HEK293T (cell line): ENCODE measurements at regions not wholly inside any gene's neighbourhood (a gene's known extent, or its start where the extent isn't known, plus 50 kb on each side); places are given as distances from the start of the nearest gene placed in this dataset.

ENCODE experiments used
- BHLHE40 ChIP-seq: fragments of 450-650 bp; IDR thresholded peaks from 2 replicates; pipeline ENCODE4 v1.6.1; 2016; ENCODE audit warnings: mild to moderate bottlenecking, moderate library complexity, borderline replicate concordance
- ELF4 ChIP-seq: fragments of 450-650 bp; IDR thresholded peaks from 2 replicates; pipeline ENCODE4 v1.6.1; 2017; ENCODE audit warnings: antibody characterized with exemption
- FOXK2 ChIP-seq: fragments of 450-650 bp; IDR thresholded peaks from 2 replicates; pipeline ENCODE4 v1.6.1; 2016; ENCODE audit warnings: mild to moderate bottlenecking
- FOXM1 ChIP-seq: fragments of 450-650 bp; IDR thresholded peaks from 2 replicates; pipeline ENCODE4 v1.6.1; 2017; ENCODE audit warnings: mild to moderate bottlenecking, borderline replicate concordance
- HDGF ChIP-seq: fragments of 450-650 bp; IDR thresholded peaks from 2 replicates; pipeline ENCODE4 v1.6.1; 2017; ENCODE audit warnings: antibody characterized with exemption, borderline replicate concordance
- L3MBTL2 ChIP-seq: fragments of 450-650 bp; conservative IDR thresholded peaks from 2 replicates; pipeline ENCODE4 v1.6.1; 2016; ENCODE audit warnings: mild to moderate bottlenecking
- LEF1 ChIP-seq: fragments of 450-650 bp; IDR thresholded peaks from 2 replicates; pipeline ENCODE4 v1.6.1; 2017; ENCODE audit warnings: mild to moderate bottlenecking, borderline replicate concordance
- SP1 ChIP-seq: fragments of 450-650 bp; IDR thresholded peaks from 2 replicates; pipeline ENCODE4 v1.6.1; 2017
- SUZ12 ChIP-seq: fragments of 450-650 bp; IDR thresholded peaks from 2 replicates; pipeline ENCODE4 v1.6.1; 2016; ENCODE audit warnings: mild to moderate bottlenecking
- TARDBP ChIP-seq: fragments of 450-650 bp; IDR thresholded peaks from 2 replicates; pipeline ENCODE4 v1.6.1; 2016

DNA sequence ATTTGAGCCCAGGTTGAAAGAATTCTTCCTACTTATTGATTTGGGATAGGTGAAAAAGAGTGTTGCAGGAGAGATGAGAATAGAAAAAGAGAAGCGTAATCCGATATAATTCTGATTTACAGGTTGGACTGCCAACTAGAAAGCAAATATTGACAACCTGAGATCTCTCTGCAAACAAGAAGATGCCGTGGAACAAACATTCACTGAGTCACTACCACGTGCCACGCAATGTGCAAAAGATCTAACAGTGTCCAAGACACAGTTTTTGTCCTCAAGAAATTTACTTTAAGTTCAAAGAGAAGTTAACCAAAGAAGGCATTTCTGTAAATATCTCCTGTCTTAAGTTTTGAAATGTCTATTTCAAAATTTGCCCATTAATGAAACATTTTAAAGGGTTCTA lies 578.0 kb upstream of the ARID1B start:
- TF ChIP-seq ELF4 (no peak), FOXM1 (no peak), TARDBP (no peak), FOXK2 (no peak), SUZ12 (no peak), HDGF (no peak), L3MBTL2 (no peak), SP1 (no peak), BHLHE40 (no peak), LEF1 (no peak)
